ENCODE measurements at regions not wholly inside any gene's neighbourhood (a gene's known extent, or its start where the extent isn't known, plus 50 kb on each side); places are given as distances from the start of the nearest gene placed in this dataset.

GRCh38 chr5:98105681-98106080, 667.8 kb upstream of the RGMB start:
- DNase-seq (no peak), ATAC-seq (ENCODE audit: low read depth) (no peak)
- H4K20me1 ChIP-seq (ENCODE audit: control insufficient read depth, insufficient read depth, low read length, poor library complexity, severe bottlenecking), result no peaks in the 10 kb centered on the region
- no peaks in the 10 kb centered on the region for H3K9me3 ChIP-seq (ENCODE audit: control extremely low read depth in 1 of 3, control insufficient read depth in 2 of 3, insufficient read depth in 1 of 3, low read length in 2 of 3)
- ChIA-PET POLR2A (no interaction called here), CTCF (no interaction called here)
- H3K4me1 ChIP-seq (ENCODE audit: control insufficient read depth in 2 of 2, insufficient read depth in 2 of 2, low read length in 2 of 2), result no peaks in the 10 kb centered on the region
- no peak for TF ChIP-seq CTCF (IDR thresholded peaks at IDR 0.05)
- no peak for TF ChIP-seq EZH2 (IDR thresholded peaks at IDR 0.05; ENCODE audit: borderline replicate concordance, insufficient read depth, low read depth, low read length, poor library complexity, severe bottlenecking)
- Mint-ChIP-seq H3K4me1 (no peaks in the 10 kb centered on the region), H3K27me3 (no peaks in the 10 kb centered on the region), H3K4me3 (no peak overlapping the region), H3K27ac (no peak overlapping the region), H3K9me3 (ENCODE audit: insufficient read depth) (no peaks in the 10 kb centered on the region)
- H3K27me3 ChIP-seq (replicated peaks in 1 of 4; ENCODE audit: control extremely low read depth in 1 of 4, control insufficient read depth in 3 of 4, insufficient read depth in 4 of 4, low read length in 3 of 4), result no peaks in the 10 kb centered on the region
- WGBS (ENCODE audit: insufficient coverage), result 68% methylated on average over 3 of the region's 6 CpGs
- no peaks in the 10 kb centered on the region for H3K79me2 ChIP-seq (ENCODE audit: control insufficient read depth, insufficient read depth, low read length)
- no peak overlapping the region for H2AFZ ChIP-seq (ENCODE audit: insufficient read depth, low read depth, low read length, poor library complexity, severe bottlenecking)
- H3K9ac ChIP-seq (ENCODE audit: low read length), result no peak overlapping the region
- no peak overlapping the region for H3K4me3 ChIP-seq (ENCODE audit: control extremely low read depth in 1 of 5, extremely low read depth in 1 of 5, insufficient read depth in 1 of 5, low read depth in 2 of 5, low read length in 4 of 5)
- H3K36me3 ChIP-seq (replicated peaks in 1 of 2; ENCODE audit: control extremely low read depth in 1 of 2, control insufficient read depth in 1 of 2, extremely low read depth in 1 of 2, insufficient read depth in 2 of 2, low read length in 1 of 2), result no peaks in the 10 kb centered on the region
- no peak overlapping the region for H3K4me2 ChIP-seq (replicated peaks; ENCODE audit: low read depth, low read length, poor library complexity, severe bottlenecking)
- intact Hi-C loops (cut with micrococcal nuclease), result no loop called here
- no peak overlapping the region for H3K27ac ChIP-seq (ENCODE audit: low read length in 2 of 2)

GRCh38 chr5:98106116-98107031, 667.1 kb upstream of the RGMB start:
- Histone ChIP-seq H4K20me1 (ENCODE audit: control insufficient read depth, insufficient read depth, low read length, poor library complexity, severe bottlenecking) (no peaks in the 10 kb centered on the region), H3K27ac (ENCODE audit: low read length in 2 of 2) (no peak overlapping the region), H3K79me2 (ENCODE audit: control insufficient read depth, insufficient read depth, low read length) (no peaks in the 10 kb centered on the region), H2AFZ (ENCODE audit: insufficient read depth, low read depth, low read length, poor library complexity, severe bottlenecking) (no peak overlapping the region), H3K9me3 (ENCODE audit: control extremely low read depth in 1 of 3, control insufficient read depth in 2 of 3, insufficient read depth in 1 of 3, low read length in 2 of 3) (no peaks in the 10 kb centered on the region), H3K27me3 (replicated peaks in 1 of 4; ENCODE audit: control extremely low read depth in 1 of 4, control insufficient read depth in 3 of 4, insufficient read depth in 4 of 4, low read length in 3 of 4) (peaks cover 0 to 2% (median 0%) of the 10 kb centered on the region in 4 experiments), H3K4me3 (ENCODE audit: control extremely low read depth in 1 of 5, extremely low read depth in 1 of 5, insufficient read depth in 1 of 5, low read depth in 2 of 5, low read length in 4 of 5) (no peak overlapping the region), H3K36me3 (replicated peaks in 1 of 2; ENCODE audit: control extremely low read depth in 1 of 2, control insufficient read depth in 1 of 2, extremely low read depth in 1 of 2, insufficient read depth in 2 of 2, low read length in 1 of 2) (no peaks in the 10 kb centered on the region), H3K4me1 (ENCODE audit: control insufficient read depth in 2 of 2, insufficient read depth in 2 of 2, low read length in 2 of 2) (no peaks in the 10 kb centered on the region), H3K9ac (ENCODE audit: low read length) (no peak overlapping the region), H3K4me2 (replicated peaks; ENCODE audit: low read depth, low read length, poor library complexity, severe bottlenecking) (no peak overlapping the region)
- no peaks in the 10 kb centered on the region for H3K4me1 Mint-ChIP-seq
- ChIA-PET CTCF (interaction anchor here (0.6 kb wide), 1 partner anchor 1013 kb away, joined by 4 read pairs; no protein-coding TSS in a partner anchor), POLR2A (no interaction called here)
- no peak overlapping the region for H3K4me3 Mint-ChIP-seq
- TF ChIP-seq EZH2 (IDR thresholded peaks at IDR 0.05; ENCODE audit: borderline replicate concordance, insufficient read depth, low read depth, low read length, poor library complexity, severe bottlenecking), result no peak
- no peak for TF ChIP-seq CTCF (IDR thresholded peaks at IDR 0.05)
- no peak for DNase-seq
- ATAC-seq (ENCODE audit: low read depth), result no peak
- intact Hi-C loops (cut with micrococcal nuclease), result no loop called here
- no peaks in the 10 kb centered on the region for H3K27me3 Mint-ChIP-seq
- H3K9me3 Mint-ChIP-seq (ENCODE audit: insufficient read depth), result no peaks in the 10 kb centered on the region
- WGBS (ENCODE audit: insufficient coverage), result no CpG with 5 or more reads among the region's 4 CpGs
- no peak overlapping the region for H3K27ac Mint-ChIP-seq
